ENCODE measurements at regions not wholly inside any gene's neighbourhood (a gene's known extent, or its start where the extent isn't known, plus 50 kb on each side); places are given as distances from the start of the nearest gene placed in this dataset.

- peak; percentile 66 for DNase-seq (ENCODE audit: low read depth)
- no peak for TF ChIP-seq CTCF (conservative IDR thresholded peaks at IDR 0.05; ENCODE audit: low read length)
- no peak overlapping the region for H3K4me3 ChIP-seq (ENCODE audit: low read length)
Measured at GRCh38 chr6:108779536-108780275, 68.5 kb upstream of the ARMC2 start.

DNA sequence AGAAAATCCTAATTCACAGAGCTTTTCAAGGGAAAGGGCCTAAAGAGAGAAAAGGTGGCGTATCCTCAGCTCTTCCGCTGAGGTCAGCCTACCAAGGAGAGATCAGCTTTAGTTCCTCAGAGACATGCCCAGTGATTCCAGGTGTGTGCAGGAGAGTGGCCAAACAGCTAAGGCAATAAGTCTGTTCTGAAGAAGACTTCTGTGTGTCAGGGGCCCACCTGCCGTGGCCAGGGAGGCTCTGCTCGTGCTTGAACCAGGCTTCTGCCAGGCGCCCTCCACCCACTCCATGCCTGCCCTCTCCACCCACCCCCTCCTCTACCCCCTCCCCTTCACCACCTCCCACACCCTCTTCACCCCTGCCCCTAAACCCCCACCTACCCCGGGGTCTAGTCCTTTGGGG lies 67.4 kb upstream of the ARMC2 start:
- no peak for TF ChIP-seq CTCF (conservative IDR thresholded peaks at IDR 0.05; ENCODE audit: low read length)
- no peak for DNase-seq (ENCODE audit: low read depth)
- H3K4me3 ChIP-seq (ENCODE audit: low read length), result no peak overlapping the region

DNA sequence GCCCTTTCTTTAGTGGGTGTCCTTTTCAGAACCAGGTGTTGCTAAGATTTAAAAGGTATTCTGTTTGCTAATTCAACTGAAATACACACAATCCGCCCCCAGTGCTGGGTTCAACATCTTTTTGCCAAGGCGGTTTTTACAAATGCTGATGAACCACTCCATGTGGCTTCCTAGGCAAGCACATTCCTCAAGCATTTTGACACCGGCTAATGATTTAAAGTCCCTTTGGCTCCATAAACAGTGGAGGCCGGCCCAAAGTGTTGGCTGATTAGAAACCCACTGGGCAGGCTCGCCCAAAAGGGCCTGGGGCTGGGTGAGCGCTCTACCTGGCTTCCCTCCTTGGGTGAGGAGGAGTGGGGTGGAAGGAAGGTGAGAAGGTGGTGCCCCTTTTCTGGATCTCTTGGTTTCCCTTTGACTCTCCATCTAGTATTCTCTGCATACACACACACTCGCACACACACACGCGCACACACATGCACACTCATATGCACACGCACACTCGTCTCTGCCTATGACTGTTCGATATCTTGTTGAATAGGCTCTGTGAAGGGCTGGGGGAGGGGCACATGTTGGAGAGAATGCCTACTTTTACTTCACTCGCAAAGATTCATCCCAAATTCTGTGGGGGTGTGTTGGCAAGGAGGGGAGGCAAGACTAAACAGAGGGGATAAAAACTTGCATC lies 66.7 kb upstream of the ARMC2 start:
- DNase-seq (ENCODE audit: low read depth), result peak; percentile 29
- peak overlapping the region; percentile 66 for H3K4me3 ChIP-seq (ENCODE audit: low read length)
- TF ChIP-seq CTCF (conservative IDR thresholded peaks at IDR 0.05; ENCODE audit: low read length), result no peak

- peak overlapping the region; percentile 66 for H3K4me3 ChIP-seq (ENCODE audit: low read length)
- peak; percentile 73 for TF ChIP-seq CTCF (conservative IDR thresholded peaks at IDR 0.05; ENCODE audit: low read length)
- peak; percentile 73 for DNase-seq (ENCODE audit: low read depth)
Measured at GRCh38 chr6:108782179-108783041, 65.8 kb upstream of the ARMC2 start.

- DNase-seq (ENCODE audit: low read depth), result no peak
- TF ChIP-seq CTCF (conservative IDR thresholded peaks at IDR 0.05; ENCODE audit: low read length), result no peak
- no peak overlapping the region for H3K4me3 ChIP-seq (ENCODE audit: low read length)
Measured at GRCh38 chr6:108785653-108786052, 62.6 kb upstream of the ARMC2 start.

- DNase-seq (ENCODE audit: low read depth), result no peak
- H3K4me3 ChIP-seq (ENCODE audit: low read length), result no peak overlapping the region
- TF ChIP-seq CTCF (conservative IDR thresholded peaks at IDR 0.05; ENCODE audit: low read length), result no peak
Measured at GRCh38 chr6:108788416-108788815, 59.8 kb upstream of the ARMC2 start.

Measured in AG10803 (cell line).